Endometrium (tissue), 2 donors: ENCODE measurements at regions not wholly inside any gene's neighbourhood (a gene's known extent, or its start where the extent isn't known, plus 50 kb on each side); places are given as distances from the start of the nearest gene placed in this dataset.

Source experiments
- FAIRE-seq: peaks from 2 replicates; lab custom pipeline; 2012; peaks lifted over from hg19 to GRCh38; lab: Jason Lieb, UNC
- donor health status: control.
- donor health status: control.

DNA sequence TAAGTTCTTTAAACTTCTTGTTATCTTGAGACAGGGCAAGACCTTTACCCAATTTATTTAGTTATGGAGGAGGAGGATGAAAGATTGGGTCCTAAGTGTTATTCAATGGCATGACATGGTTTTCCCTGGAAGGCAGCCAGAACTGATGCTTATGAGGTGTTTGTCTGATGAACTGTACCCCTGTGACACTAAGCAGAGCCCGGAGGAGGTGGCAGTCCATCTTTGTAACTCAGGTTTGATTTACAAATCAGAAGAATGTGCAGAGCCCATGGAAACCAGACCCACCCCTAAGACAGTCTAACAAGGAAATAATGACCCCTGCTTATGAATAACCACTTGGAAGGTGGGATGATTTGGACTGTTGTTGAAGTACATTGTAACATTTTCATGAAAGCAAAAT lies 878.6 kb upstream of the NR2F2 start:
- no peak for FAIRE-seq

DNA sequence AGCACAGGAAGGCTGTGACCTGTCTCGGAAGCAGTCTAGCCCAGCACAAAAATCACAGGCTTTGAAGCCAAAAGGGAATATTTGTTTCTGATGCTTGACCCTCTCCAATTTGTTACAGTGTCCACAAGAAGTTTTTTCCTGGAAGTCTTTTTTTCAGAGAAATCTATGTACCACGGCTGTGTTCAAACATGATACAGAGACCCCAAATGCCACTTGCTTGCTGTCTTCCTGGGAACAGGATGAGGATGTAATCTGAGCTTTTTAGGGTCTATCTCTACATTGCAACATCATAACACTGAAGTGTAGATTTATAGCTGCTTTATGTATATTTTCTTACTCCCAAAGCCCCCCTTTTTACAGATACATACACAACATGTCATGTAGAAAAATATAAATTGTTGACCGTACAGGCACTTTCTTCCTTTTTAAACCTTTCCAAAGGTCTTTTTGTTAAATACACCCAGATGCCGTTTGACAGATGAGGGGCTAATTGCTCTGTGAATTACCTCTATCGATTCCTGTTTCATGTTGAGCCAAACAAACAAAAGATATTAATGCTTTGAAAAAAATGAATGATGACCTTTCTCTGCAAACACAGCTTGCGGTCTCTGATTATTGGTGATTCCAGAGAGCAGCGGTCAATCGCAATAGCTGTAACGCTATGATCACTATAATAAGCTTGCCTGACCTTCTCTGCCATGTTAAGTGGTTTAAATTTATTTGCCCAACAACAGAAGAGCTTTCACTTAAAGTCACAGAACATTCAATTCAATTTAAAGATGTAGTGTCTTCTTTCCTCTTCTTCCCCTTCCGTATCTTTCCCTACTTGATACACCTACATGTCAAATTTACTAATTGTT lies 875.9 kb upstream of the NR2F2 start:
- no peak for FAIRE-seq

DNA sequence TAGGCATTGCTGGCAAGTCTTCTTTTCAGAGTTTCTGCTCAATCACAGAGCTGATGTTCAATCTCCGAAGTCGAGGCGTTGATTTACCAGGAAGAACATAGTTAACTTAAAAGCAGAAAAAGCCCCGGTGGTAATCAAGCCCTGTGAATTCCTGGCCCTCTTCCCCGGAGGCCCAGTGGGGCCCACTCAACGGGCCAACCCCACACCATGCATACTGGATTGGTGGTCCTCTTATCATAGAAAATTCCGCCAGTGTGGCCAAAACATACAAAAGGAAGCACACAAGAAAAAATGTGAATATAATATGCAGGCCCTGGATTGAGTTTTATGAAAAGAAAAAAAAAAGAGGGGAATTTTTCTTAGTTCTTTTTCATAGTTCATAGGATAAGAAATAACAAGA lies 873.0 kb upstream of the NR2F2 start:
- no peak for FAIRE-seq

DNA sequence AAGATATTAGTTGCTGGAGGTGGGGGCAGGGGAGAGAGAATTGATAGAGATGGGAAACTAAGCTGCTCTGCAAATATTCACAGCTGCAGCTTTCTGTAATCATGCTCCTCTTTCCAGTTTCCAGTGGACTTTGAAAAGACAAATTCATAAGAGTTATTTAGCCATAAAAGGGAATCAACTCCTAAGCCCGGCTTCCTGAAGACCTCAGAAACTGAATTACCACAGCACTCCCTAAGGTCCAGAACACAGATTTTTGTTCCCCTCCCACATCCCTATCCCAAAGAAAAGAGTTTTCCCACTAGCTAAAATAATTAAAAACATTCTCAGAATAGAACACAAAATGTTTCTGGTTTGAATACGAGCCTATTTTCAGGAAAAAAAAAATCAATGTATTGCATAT lies 871.8 kb upstream of the NR2F2 start:
- FAIRE-seq: peak; percentile 67

DNA sequence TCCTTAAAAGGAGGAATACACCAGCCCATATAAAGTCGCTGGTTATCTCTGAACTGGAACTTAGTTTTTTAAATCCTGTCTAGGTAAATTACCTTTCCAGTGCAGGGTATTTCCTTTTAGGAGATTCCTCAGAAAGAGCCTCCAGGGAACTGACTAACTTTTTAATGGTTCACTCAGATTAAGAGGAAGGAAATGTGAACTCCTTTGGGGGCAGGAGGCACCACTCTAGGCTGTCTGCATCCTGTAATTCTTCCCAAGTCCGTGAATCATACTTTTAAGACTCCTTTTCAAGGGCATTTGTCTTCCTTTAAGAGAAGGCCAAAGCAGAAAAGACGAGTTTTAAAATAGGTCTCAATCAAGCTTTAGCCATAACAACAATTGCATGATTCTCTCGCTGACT lies 871.2 kb upstream of the NR2F2 start:
- FAIRE-seq: no peak

DNA sequence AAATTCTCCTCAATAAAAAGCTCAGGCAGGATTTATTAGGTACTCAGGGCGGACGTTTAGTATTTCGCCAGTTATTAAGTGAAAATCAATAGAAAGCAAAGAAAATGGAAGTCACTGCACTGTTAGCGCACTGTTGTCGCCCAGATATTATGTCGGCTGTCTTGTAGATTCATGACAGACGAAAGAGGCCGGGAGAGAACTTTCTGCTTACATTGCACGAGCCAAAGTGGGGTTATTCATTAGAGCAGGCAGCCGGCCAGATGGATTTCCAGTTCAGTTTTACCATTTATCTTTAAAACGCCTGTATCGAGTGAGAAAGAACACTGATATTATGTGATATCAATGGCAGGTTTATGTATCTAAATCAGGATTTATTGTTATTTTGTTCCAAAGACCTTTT lies 866.0 kb upstream of the NR2F2 start:
- FAIRE-seq: no peak

DNA sequence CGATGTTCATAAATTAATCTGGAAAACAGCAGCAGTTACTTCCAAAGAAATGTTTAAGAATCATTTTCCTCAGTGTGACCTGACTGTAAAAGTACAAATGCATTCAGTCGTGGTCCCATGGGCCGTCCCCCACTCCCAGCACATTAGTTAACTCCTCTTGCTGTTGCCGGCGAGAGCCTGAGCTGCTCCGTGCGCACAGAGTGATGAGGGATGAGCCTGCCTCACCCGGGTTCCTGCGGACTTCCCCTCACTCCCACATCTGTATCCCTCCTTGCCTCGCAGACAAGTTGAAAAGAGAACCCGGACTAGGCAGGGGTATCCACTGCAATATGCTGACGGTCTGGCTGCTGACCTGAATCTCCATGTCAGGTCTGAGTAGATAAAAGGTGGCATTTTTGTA lies 861.7 kb upstream of the NR2F2 start:
- FAIRE-seq: no peak

DNA sequence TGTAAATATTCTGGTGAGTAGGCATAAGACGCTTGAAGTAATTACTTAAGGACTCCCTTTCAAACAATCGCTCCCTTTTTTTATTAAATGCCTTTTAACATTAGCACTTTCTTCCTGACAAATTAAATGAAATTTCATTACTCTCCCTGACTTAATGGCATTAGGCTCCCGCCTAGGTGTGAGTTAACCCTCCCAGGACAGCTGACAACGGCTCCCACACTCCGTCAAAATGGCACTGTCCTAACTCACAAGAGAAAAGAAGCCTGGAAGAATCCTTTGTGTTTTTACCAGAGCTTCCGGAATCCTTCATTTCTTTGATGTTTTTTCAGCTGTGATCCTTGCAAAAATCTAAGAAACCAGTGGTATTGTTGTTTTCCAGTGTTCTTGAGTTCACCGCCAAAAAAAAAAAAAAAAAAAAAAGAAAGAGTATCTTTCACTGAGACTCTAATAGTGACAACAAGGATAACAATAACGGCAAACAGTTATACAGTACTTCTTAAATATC lies 861.0 kb upstream of the NR2F2 start:
- FAIRE-seq: peak; percentile 43

DNA sequence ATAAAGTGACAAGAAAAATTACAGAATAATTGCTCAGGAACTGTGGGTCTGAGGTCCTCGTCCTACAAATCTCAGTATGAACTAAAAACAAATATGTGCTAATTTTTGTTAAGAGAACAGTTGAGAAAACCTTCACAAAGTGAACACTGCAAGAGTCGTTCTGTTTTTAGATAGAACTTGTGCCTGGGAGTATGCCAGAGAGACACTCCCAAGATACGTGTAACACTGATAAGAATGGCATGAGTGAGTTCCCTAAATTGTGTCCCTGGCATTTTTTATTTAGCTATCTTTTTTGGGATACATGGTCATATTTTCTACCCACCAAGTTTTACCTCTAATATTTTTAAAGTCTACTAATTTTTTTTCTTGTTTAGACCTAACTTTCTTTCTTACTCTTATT lies 860.0 kb upstream of the NR2F2 start:
- no peak for FAIRE-seq

DNA sequence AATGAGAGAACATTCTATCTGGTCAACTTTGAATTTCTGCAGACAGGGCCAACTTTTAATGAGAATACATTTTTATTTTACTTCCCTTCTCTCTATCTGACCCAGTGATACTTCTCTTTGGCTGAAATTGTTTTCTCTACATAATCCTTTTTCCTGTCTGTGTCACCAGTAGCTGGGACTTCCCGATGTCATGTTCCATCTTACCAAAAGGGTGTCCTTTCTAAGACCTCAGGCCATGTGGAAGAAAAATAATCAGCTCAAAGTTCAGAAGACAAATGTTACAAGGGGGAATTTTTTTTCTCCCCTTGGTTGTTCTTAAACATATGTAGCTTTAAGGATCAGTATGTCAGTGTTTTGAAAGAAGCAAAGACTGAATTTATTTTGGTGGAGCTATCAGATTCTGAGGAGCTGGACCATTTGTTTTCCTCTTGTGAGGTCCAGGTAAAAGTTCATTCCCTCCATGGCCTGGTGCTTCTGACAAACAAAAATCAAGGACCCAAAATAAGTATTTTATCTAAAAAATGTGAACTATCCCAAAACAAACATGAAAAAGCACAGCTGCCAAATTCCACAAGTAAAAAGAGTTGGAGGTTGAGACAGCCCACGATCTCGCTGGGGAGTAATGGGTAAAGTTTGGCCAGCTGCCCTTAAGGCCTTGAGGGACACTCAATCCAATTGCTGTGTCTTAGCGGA lies 859.4 kb upstream of the NR2F2 start:
- FAIRE-seq: peak; percentile 60

DNA sequence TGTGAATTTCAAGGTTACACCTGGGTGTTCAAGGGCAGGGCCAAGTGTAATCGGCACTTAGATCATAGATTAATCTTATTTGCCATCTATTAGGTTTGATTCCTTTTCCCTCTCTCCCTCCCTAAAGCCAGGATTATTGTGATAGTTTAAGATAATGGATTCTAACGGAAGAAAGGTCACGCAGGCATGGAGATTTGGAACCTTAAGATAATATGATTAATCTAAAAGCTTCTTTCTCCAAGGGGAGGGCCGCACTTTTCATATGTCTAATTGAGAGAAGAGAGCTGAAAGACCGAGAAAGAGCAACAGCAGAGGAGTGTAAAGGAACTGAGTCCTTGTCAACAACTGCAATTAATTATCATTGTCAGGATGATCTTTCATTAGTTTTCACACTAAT lies 858.8 kb upstream of the NR2F2 start:
- no peak for FAIRE-seq

DNA sequence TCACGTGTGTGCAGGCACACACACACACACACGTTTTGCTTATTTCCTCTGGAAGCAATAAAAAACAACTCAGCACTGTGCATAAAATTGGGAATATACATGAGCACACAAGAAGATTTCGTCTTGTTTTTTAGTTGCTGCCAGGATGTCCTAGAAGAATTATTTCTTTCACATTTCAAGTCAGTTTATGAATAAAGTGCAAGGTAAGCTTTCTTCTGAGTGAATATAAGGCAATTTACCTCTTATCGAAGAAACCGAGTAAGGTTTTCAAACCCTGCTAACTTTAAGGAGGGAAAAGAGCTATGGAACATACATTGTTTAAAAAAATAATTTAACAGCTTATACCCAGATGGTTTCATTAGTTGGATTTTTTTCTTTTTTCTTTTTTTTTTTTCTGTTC lies 855.4 kb upstream of the NR2F2 start:
- FAIRE-seq: no peak

DNA sequence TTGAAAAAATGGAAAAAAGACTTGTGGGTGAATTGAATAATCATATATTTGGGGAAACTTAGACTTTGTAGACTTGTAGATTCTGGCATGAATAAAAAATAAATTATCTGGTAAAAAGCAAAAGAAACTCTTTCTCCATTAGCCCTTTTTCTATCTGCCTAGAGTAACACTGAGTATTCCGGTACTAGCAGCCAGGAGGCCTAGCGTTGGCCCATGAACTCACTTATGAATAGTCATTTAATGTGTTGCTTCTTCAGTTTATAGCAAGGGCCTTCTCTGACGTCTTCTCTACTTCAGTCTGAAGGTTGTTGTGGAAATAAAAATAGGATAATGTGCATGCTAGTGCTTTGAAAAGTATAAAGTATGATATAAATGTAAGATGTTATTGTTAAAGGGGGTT lies 851.2 kb upstream of the NR2F2 start:
- peak; percentile 91 for FAIRE-seq

DNA sequence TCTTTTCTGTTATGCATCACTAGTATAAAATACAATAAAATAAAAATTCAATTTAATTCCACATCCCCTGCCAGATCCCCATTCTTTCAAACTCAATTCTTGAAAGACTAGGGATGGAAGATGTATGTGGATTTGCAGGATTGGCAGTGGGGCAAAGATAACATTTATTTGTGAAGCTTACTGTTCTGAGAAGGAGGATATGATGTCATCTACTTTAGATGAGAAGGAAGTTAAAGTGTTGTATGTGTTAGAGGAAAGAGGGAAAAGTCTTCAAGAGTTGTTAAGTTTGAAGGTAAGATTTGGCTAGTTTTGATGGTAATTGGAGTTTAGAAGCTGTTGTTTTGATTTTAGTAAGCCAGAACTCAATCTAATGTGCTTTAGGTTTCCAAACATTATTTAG lies 845.1 kb upstream of the NR2F2 start:
- FAIRE-seq: no peak

DNA sequence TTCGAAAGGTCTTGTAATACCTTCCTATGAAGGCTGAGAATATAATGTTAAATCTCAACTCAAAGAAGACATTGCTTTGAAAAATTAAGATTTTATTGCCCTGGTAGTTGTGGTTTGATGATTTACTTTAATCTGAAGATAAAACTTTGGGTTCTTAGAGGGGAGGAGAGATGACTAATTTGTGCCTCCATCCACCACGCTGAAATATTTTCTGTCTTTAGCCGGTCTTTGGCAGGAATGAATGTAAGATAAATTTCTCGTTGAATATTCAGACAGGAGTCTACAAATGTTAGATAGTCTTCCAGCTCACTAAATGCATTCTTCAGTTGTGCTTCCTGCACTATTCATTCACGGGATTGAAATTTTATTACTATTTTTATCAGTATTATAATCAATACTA lies 844.3 kb upstream of the NR2F2 start:
- no peak for FAIRE-seq

DNA sequence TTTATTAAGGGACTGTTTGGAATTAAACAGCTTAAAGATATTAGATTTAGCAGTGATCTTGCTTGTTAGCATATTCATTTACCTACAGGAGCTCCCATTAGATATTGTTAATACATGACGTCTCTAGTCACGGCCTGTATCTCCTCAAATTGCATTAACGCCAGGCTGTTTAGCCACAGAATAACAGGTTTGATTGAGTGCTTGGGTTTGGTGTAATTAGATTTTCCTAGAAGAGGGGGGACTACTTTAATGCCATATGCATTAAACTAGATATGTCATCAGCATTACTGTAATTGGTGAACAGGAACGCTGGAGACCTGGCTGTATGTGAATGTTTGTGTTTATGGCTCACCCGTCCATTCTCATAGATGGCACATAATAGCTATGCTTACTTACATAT lies 841.4 kb upstream of the NR2F2 start:
- no peak for FAIRE-seq

DNA sequence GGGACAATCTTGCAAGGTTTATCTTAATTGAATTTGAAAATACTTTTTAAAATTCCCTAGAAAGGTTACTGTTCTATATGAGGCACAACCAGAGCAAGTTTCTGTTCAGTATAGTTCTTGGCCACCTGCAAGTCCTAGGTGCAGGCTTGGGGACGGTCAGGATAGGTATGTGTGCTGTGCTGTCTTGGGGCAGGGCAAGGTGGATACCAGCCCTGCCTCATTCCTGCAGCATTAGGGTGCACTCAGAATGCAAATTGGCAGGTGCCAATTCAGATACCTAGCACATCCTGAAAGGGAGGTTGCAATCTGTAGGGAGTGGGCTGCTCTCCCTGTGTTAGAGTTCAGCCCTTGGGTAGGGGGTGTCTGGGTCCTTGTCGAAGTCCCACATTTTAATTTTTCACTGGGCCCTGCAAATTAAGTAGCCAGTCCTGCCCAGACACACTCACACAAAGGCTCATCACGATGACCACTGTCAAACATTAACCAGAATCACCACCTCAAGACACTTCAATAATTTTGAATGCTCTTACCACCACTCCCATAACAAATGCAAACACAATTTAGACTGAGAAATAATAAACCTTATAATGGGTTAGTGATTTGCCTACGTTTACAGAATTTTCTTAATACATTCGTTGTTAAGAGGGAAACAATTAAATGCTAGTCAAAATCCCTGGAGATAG lies 838.0 kb upstream of the NR2F2 start:
- no peak for FAIRE-seq

DNA sequence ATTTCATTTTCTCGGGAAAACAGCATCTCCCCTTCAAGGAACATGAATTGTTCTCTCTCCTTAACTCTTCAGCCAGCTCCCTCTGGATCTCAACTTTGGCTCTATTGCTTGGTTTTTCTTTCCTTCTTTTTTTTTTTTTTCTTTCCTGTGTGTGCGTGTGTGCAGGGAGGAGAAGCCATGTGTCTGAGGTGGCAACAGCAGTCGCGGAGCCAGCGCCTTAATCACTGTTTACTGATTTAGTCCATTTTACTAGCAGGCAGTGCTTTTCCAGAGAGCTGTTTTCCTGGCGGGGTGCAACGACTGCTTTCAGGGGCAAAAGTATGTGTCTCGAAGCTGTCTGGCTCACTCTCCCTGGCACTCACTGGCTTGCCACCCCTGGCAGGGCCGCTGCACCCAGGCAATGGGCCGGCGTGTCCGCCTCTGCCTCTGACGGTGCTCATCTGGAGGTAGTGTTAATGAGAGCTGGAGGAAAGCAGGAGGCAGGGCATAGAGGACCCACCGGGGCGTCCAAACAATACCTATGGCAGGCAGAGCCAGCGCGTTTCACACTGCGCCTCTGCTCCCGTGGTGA lies 835.4 kb upstream of the NR2F2 start:
- FAIRE-seq: no peak

DNA sequence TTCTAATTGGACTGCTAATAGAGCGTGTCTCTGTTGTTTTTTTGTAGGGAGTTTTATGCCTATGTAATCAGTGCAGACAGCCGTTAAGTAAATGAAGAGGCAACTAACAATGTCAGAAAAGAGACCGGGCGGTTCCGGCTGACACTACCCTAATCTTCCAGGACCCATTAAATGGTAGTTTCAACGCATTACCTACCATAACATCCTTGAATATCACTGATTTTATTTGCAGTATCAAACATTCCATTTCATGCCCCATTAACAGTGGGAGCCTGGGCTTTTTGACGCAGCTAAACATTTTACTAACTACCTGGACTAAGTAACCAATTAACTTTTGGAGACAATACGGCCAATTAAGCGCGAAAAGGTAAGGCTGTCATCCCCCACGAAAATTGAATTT lies 832.9 kb upstream of the NR2F2 start:
- no peak for FAIRE-seq

DNA sequence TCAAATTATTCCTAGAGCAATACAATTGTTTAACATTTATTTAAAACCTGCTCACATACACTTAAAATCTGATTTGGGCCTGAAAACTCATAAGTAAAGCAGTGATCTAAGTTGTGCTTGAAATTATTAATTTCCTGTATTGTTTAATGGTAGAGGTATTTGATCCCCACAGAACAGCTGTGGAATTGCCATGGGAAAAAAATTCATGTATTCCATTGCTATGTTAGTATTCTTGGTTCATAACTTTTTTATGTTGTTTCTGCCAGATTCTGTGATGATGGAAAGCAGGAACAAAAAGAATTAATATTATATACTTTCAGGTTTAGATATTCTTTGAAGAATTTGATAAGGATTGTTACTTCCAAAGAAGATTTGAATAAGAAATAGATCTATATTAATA lies 831.5 kb upstream of the NR2F2 start:
- no peak for FAIRE-seq

DNA sequence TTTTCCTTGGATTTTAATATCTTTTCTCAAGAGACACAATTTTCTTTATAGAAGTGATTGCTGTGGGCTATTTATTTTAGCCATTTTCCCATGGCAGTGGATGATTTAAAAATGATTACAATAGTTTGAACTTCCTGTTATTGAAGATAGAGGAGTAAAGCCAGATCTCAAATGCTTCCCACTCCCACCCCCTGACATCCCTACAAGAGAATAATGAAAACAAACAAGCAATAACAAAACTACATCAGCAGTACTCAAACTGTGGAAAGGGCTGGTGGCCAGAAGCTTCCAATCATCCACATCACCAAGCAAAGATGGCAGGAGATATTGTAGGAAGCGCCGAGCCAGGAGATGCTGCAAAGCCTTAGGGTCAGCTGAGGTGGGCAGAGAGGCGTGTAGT lies 831.1 kb upstream of the NR2F2 start:
- FAIRE-seq: no peak

DNA sequence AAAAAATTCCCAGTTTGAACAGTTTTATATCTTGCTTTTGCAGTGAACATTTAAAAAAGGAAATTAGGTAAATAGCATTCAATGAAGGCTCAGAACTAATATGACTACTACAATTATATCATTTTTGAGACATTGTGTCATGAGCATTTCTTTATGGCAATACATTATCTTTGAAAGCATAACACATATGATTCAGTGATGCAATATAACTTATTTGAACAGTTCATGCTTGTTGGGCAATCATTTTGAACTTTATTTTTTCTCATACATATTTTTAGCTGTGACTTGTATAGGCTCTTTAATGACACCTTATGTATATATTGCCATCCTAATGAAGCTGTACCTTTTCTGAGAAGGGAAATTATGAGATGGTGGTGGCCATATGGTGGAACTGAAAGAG lies 828.6 kb upstream of the NR2F2 start:
- FAIRE-seq: no peak

DNA sequence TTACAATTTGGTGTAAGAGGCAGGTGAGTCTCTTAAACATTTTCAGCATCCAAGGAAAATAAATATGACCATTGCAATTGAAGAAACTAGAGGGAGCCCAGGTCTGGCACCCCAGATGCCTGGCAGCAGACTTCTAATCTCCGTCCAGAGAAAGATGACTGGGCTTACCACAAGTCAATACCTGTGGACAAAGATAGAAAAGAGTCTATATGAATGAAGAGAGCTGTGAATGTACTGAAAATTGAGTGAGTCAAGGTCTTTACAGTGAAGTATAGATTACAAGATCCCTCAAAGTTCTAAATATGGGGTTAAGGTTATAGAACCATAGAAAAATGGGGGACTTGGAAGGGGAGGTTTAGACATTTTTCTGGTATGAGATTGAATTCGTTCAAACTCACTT lies 827.4 kb upstream of the NR2F2 start:
- FAIRE-seq: no peak
